Nephron (organoid): ENCODE measurements at regions not wholly inside any gene's neighbourhood (a gene's known extent, or its start where the extent isn't known, plus 50 kb on each side); places are given as distances from the start of the nearest gene placed in this dataset.

Source experiments
- H3K27ac Mint-ChIP-seq, 3 experiments: 2 replicates each; pipeline ENCODE4 v1.8.0; 2020; ENCODE audit warnings: mixed read lengths in 3 of 3, mild to moderate bottlenecking in 2 of 3, moderate library complexity in 1 of 3
- H3K27me3 Mint-ChIP-seq: 2 replicates; pipeline ENCODE4 v1.8.0; 2021; ENCODE audit warnings: low read depth, mild to moderate bottlenecking, moderate library complexity, mixed read lengths
- H3K36me3 Mint-ChIP-seq: 2 replicates; pipeline ENCODE4 v1.8.0; 2020; ENCODE audit warnings: low read depth, mixed read lengths
- H3K4me1 Mint-ChIP-seq: 2 replicates; pipeline ENCODE4 v1.8.0; 2020; ENCODE audit warnings: mixed read lengths
- H3K4me3 Mint-ChIP-seq, 3 experiments: 2 replicates each; pipeline ENCODE4 v1.8.0; 2020; ENCODE audit warnings: mild to moderate bottlenecking in 3 of 3, mixed read lengths in 3 of 3, moderate library complexity in 2 of 3
- H3K9me3 Mint-ChIP-seq: 2 replicates; pipeline ENCODE4 v1.8.0; 2020; ENCODE audit warnings: mixed read lengths
- CTCF ChIP-seq, 3 experiments: fragments of 200-600 bp; sonication (generic); IDR thresholded peaks; one replicate each; pipeline ENCODE4 v1.5.0; 2021; ENCODE audit warnings: antibody characterized with exemption in 3 of 3; ENCODE audit not compliant: unreplicated experiment in 3 of 3

GRCh38 chr15:45796433-45796832 lies 161.6 kb downstream of the SQOR start:
- no peak for TF ChIP-seq CTCF (IDR thresholded peaks at IDR 0.05; ENCODE audit: unreplicated experiment in 3 of 3)
- no peaks in the 10 kb centered on the region for H3K9me3 Mint-ChIP-seq

GRCh38 chr15:45799508-45799907 lies 164.7 kb downstream of the SQOR start:
- no peaks in the 10 kb centered on the region for H3K9me3 Mint-ChIP-seq
- H3K4me1 Mint-ChIP-seq = peaks cover 25% of the 10 kb centered on the region
- no peaks in the 10 kb centered on the region for H3K36me3 Mint-ChIP-seq
- H3K27me3 Mint-ChIP-seq = no peaks in the 10 kb centered on the region
- TF ChIP-seq CTCF (IDR thresholded peaks at IDR 0.05; ENCODE audit: unreplicated experiment in 3 of 3) = no peak
- no peak overlapping the region for H3K4me3 Mint-ChIP-seq
- no peak overlapping the region for H3K27ac Mint-ChIP-seq

More at GRCh38 chr15:45796433-45796832, 161.6 kb downstream of the SQOR start:
- Mint-ChIP-seq H3K4me3 (no peak overlapping the region), H3K27me3 (peaks cover 3% of the 10 kb centered on the region), H3K4me1 (peaks cover 45% of the 10 kb centered on the region), H3K27ac (no peak overlapping the region), H3K36me3 (no peaks in the 10 kb centered on the region)

- H3K27me3 Mint-ChIP-seq = peaks cover 4% of the 10 kb centered on the region
- H3K4me1 Mint-ChIP-seq = peaks cover 8% of the 10 kb centered on the region
- no peak overlapping the region for H3K4me3 Mint-ChIP-seq
- H3K27ac Mint-ChIP-seq = no peak overlapping the region
- no peak for TF ChIP-seq CTCF (IDR thresholded peaks at IDR 0.05; ENCODE audit: unreplicated experiment in 3 of 3)
- no peaks in the 10 kb centered on the region for H3K36me3 Mint-ChIP-seq
- H3K9me3 Mint-ChIP-seq = no peaks in the 10 kb centered on the region
These were observed 166.7 kb downstream of the SQOR start for GRCh38 chr15:45801543-45801942.

- no peak for TF ChIP-seq CTCF (IDR thresholded peaks at IDR 0.05; ENCODE audit: unreplicated experiment in 3 of 3)
- Mint-ChIP-seq H3K36me3 (no peaks in the 10 kb centered on the region), H3K27me3 (peaks cover 4% of the 10 kb centered on the region), H3K27ac (no peak overlapping the region), H3K9me3 (no peaks in the 10 kb centered on the region), H3K4me3 (no peak overlapping the region), H3K4me1 (peaks cover 7% of the 10 kb centered on the region)
These were observed 167.3 kb downstream of the SQOR start for GRCh38 chr15:45802140-45802539.

GRCh38 chr15:45804028-45804427 lies 169.2 kb downstream of the SQOR start:
- no peak overlapping the region for H3K27ac Mint-ChIP-seq
- H3K9me3 Mint-ChIP-seq = no peaks in the 10 kb centered on the region
- peaks cover 7% of the 10 kb centered on the region for H3K4me1 Mint-ChIP-seq
- H3K27me3 Mint-ChIP-seq = peaks cover 4% of the 10 kb centered on the region
- no peak overlapping the region for H3K4me3 Mint-ChIP-seq
- no peak for TF ChIP-seq CTCF (IDR thresholded peaks at IDR 0.05; ENCODE audit: unreplicated experiment in 3 of 3)
- no peaks in the 10 kb centered on the region for H3K36me3 Mint-ChIP-seq

- Mint-ChIP-seq H3K36me3 (no peaks in the 10 kb centered on the region), H3K27ac (no peak overlapping the region), H3K9me3 (peaks cover 7% of the 10 kb centered on the region), H3K4me1 (no peaks in the 10 kb centered on the region), H3K27me3 (no peaks in the 10 kb centered on the region), H3K4me3 (no peak overlapping the region)
- no peak for TF ChIP-seq CTCF (IDR thresholded peaks at IDR 0.05; ENCODE audit: unreplicated experiment in 3 of 3)
These were observed 175.4 kb downstream of the SQOR start for GRCh38 chr15:45810201-45810600.
